COLO668 (cell line): ENCODE measurements at regions not wholly inside any gene's neighbourhood (a gene's known extent, or its start where the extent isn't known, plus 50 kb on each side); places are given as distances from the start of the nearest gene placed in this dataset.

ENCODE experiments used
- DNase-seq: peaks from one replicate; lab custom pipeline; 2025; ENCODE audit not compliant: unreplicated experiment; lab: John Stamatoyannopoulos, UW

DNA sequence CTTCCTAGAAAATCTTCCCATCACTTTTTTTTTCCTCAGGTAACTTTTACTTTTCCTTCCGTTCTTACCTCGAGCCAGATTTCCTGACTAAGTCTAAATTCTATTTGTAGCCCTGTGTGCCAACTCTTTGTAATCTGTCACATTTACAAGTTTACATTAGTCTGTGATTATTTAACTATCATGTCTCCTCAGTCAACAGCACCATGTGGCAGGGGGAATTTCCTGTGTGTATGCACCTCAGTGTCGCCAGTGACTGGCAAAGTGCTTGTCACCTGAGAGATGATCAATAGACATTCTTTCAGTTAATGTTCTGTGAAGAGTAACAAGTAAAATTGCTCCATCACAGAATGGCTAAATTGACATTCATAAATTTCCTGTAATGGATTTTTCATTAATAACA, 468.5 kb downstream of the PDGFC start:
- DNase-seq = peak; percentile 27

DNA sequence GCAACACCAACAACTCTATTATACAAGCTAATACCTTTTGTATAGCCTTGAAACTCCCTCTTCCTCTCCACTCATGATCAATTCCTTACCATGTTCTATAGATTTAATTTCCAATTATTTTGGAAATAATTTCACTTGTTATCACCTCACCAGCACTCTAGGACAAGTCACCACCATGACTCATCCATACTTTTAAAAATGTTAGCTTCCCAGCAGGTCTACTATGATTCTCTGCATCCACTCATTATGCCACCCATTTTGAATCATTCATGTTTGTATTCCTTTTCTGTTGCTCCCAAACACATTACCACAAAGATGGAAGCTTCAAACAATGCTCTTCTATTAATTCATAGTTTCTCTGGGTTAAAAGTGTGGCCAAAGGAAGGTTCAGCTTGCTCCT, 469.6 kb downstream of the PDGFC start:
- no peak for DNase-seq

- no peak for DNase-seq
Observed at GRCh38 chr4:156499684-156500083, 471.9 kb downstream of the PDGFC start.

DNA sequence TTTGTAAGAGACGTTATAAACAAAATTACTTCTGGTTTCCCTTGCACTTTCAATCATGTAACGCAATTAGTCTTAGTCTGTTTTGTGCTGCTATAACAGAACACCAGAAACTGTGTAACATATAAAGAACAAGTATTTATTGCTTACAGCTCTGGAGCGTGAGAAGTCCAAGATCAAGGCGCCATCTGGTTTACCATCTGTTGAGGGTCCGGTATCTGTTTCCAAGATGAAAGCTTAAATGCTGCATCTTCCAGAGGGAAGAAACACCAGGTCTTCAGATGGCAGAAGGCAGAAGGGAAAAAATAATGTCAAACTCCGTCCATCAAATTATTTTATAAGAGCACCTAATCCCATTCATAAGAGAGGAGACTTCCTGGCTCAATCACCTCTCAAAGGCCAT, 474.1 kb downstream of the PDGFC start:
- no peak for DNase-seq

- no peak for DNase-seq
Observed at GRCh38 chr4:156496797-156497196, 474.8 kb downstream of the PDGFC start.

- no peak for DNase-seq
Observed at GRCh38 chr4:156495836-156496235, 475.8 kb downstream of the PDGFC start.

GRCh38 chr4:156495091-156495490, 476.5 kb downstream of the PDGFC start:
- no peak for DNase-seq

- no peak for DNase-seq
Observed at GRCh38 chr4:156493858-156494257, 477.7 kb downstream of the PDGFC start.

- DNase-seq = no peak
Observed at GRCh38 chr4:156487107-156487506, 484.5 kb downstream of the PDGFC start.

DNA sequence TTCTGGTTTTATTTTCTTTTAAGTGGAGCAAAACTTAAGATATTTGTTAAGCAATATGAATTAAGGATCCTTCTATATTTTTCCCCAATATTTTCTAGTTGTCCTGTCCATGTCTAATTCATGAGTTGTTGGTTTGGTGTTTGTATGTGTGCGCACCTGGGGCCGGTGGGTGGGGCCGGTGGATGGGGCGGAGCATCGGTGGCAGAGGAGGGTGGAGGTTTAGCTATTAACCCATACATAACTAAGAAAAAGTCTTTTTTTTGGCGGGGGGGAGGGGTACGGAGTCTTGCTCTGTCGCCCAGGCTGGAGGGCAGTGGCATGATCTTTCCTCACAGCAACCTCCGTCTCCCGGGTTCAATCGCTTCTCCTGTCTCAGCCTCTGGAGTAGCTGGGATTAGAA, 489.8 kb downstream of the PDGFC start:
- DNase-seq = no peak

DNA sequence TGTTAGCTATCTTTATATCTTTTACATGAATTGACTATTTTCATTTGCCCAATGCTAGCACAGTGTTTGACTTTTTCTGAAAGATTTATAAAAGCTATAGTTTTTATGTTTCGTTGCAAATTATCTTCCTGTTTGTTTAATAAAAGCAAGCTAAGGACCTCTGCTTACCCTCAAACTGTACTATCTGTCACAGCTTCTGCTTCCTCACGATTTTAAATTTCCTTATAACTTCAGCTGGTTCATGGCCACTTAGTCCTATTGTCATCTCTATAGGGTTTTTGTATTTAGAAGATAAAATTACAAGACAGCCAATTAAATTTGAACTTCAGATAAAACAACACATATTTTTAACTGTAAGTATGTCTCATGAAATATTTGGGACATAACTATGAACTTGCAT, 494.0 kb downstream of the PDGFC start:
- DNase-seq = no peak

DNA sequence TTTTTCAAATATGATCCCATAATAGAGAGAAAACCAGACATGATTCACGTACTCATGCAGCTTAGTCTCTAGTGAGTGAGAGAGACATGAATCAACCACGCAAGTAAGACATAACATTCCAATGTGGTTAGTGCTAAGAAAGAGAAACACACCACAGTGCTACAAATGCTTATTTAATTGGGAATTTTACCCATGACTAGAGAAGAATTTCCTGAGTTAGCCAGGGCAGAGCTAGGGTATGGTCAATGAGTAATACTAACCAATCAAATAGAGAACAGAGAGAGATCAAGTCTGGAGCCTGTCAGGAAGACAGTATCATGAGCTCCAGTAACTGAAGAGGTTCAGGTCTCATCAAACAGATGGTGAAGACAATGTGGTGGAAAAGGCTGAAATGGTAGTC, 495.2 kb downstream of the PDGFC start:
- DNase-seq = no peak

- no peak for DNase-seq
Observed at GRCh38 chr4:156475322-156475721, 496.3 kb downstream of the PDGFC start.

GRCh38 chr4:156473151-156473550, 498.4 kb downstream of the PDGFC start:
- no peak for DNase-seq

- no peak for DNase-seq
Observed at GRCh38 chr4:156472624-156473023, 499.0 kb downstream of the PDGFC start.

DNA sequence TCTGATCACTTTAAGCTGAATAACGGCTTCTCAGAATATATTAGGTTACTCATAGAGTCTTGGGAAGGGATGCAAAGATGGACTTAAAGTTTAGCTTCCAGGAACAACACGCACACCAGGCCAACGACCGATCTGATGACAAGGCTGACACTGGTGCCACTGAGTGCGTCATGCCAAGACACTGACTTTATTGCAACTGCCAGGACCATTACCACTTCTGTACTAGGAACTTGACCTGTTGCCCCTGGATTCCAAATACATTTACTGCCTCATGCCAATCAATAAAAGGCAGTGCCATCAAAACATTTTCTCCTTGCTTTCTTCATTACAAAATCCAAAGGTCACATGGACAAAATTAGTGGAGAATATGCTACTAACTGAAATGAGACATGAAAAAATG, 505.9 kb upstream of the CTSO start:
- no peak for DNase-seq

DNA sequence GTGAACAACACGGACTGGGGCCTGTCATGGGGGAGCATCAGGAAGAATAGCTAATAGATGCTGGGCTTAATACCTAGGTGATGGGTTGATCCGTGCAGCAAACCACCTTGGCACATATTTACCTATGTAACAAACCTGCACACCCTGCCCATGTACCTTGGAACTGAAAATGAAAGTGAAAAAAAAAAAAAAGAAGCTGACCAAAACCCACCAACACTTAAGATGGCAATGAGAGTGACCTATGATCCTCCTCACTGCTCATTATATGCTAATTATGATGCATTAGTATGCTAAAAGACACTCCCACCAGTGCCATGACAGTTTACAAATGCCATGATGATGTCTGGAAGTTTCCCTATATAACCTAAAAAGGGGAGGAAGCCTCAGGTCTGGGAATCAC, 503.2 kb upstream of the CTSO start:
- DNase-seq = no peak

GRCh38 chr4:156443488-156443887, 489.8 kb upstream of the CTSO start:
- DNase-seq = no peak

- DNase-seq = no peak
Observed at GRCh38 chr4:156442912-156443311, 489.2 kb upstream of the CTSO start.

- DNase-seq = no peak
Observed at GRCh38 chr4:156439576-156440200, 486.0 kb upstream of the CTSO start.

- no peak for DNase-seq
Observed at GRCh38 chr4:156437666-156438065, 484.0 kb upstream of the CTSO start.

GRCh38 chr4:156422576-156422975, 468.9 kb upstream of the CTSO start:
- DNase-seq = no peak

GRCh38 chr4:156420623-156421022, 467.0 kb upstream of the CTSO start:
- DNase-seq = no peak
